GM21619 (cell line): ENCODE measurements at regions not wholly inside any gene's neighbourhood (a gene's known extent, or its start where the extent isn't known, plus 50 kb on each side); places are given as distances from the start of the nearest gene placed in this dataset.
A peak's percentile ranks its signal among the peaks of the same experiment; 100 is the strongest.

Experiments used
- ATAC-seq: cut with Tn5 transposase; IDR thresholded peaks from one replicate; pipeline ENCODE4 v1.9.1; 2021; ENCODE audit not compliant: unreplicated experiment

- no peak for ATAC-seq
Observed at GRCh38 chr1:78792756-78793155, 143.1 kb downstream of the IFI44 start.

GRCh38 chr1:78797108-78797781 is 147.6 kb downstream of the IFI44 start:
- ATAC-seq = peak; percentile 71

DNA sequence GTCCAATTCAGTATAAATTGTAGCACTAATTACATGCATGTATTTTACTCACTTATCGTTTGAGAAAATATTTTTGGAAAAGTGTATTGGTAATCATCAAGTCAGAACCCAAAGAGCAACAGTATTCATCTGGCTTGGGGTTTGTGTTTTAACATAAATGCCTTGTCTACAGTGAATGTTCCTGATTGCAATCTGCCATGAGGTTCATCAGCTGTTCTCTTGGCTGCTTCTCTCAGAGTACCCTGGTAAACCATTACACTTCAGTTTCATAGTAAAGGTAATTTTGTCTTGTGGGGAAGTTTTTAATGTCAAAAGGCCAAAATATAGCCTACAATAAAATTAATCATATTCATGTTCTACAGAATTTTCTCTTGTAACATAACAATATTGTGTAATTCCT is 150.3 kb downstream of the IFI44 start:
- no peak for ATAC-seq

- no peak for ATAC-seq
Observed at GRCh38 chr1:78814176-78814575, 164.5 kb downstream of the IFI44 start.

DNA sequence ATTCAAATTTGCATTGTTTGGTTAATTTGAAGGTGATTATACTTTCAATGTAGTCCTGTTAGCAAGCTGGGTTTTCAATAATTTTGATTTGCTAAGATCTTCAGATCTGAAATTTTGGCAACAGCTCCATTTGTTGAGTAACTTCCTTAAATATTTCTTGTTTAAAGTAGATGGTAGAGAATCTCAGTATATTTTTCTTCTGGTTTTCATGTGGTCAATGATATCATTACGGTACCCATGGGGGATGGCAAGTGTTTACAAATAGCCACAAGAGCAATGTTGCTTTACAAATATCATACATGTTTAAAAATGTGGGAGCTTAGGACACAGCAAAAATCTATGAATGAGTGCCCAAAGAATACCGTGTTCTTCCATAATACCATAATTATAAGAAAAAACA is 175.9 kb downstream of the IFI44 start:
- ATAC-seq = no peak

DNA sequence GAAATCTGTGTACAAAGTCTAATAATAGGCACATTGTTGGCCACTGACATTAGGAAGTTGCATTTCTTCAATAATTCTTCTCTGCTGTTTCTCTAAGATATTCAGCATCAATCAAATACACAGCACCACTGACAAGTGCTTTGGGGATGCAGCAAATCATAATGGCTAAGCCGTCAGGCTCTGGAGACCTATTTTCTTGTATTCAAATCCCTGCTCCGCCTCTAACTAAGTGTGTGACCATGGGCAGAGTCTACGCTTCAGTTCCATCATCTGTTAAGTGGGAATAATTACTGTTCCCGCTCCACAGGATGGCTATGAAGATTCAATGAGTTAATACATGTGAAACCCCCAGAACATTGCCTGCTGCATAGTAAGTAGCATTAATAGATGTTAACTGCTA is 176.9 kb downstream of the ADGRL4 start:
- no peak for ATAC-seq

DNA sequence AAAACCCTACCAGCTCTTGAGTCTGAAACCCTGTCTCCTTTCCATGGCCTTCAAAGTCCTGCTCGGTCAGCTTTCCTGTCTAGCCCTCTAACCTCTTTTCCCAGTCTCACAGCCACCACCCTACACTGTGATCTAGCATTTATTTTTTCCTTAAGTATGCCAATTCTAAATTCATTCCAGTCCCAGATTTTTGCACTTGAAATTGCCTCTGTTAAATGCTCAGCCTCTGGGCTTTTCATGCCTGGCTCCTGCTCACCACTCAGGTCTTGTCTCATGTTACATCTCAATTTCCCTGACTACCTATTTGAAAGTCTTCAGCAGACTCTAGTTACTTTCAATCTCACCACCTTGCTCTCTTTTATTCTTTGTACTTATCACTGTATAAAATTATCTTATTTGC is 176.2 kb downstream of the ADGRL4 start:
- no peak for ATAC-seq

GRCh38 chr1:78831731-78832360 is 174.7 kb downstream of the ADGRL4 start:
- no peak for ATAC-seq

GRCh38 chr1:78833491-78833890 is 173.0 kb downstream of the ADGRL4 start:
- ATAC-seq = no peak

GRCh38 chr1:78834201-78834741 is 172.3 kb downstream of the ADGRL4 start:
- peak; percentile 64 for ATAC-seq

DNA sequence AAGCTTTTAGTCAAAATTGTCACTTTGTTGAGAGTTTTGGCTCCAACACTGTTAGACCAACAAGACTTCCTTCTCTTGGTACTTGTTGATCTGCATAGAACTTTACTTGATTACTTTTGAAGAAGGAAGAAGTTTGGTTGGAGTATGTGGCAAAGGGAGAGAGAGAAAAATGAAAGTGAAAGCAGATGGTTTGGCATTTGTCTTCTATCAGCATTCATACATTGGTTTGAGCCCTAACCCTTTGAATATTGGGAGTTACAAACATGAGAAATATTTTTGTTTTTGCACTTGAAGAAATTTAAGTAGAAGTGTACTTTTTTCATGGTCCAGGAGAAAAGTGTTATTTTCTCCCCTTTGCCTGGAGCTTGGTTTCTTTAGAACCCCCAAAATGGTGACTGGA is 169.8 kb downstream of the ADGRL4 start:
- no peak for ATAC-seq

DNA sequence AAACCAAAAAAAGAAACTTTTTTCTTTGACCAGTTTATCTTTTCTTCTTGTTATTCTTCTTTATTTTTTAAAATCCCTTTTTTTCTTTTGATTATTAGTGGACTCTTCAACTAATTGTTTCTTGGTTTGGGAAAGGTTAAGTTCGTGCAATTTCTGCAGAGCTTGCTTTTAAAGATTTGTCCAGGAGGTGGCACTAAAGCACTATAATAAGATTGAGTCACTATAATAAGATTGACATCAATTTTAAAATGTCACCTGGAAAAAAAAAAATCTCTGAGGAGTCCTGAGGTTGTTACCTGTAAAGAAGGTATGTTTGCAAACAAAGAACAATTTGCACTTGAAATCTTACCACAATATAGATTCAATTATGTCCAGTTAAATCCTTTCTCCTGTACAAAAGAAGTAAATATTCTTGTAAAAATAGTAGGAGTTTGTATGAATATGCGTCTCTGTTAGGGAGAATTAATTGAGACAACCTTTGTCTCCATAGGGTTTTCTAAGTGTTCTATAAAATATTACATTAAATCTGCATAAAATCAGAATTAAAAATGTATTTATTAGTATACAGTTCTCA is 166.7 kb downstream of the ADGRL4 start:
- ATAC-seq = peak; percentile 54
